Upper lobe of right lung (tissue), 1 donor: ENCODE measurements at regions not wholly inside any gene's neighbourhood (a gene's known extent, or its start where the extent isn't known, plus 50 kb on each side); places are given as distances from the start of the nearest gene placed in this dataset.

Source experiments
- ATAC-seq: fragments of 200-7000 bp; cut with Tn5 transposase; one replicate; pipeline ENCODE4 v1.9.1; 2020; ENCODE audit warnings: mild to moderate bottlenecking, moderate library complexity
- DNase-seq: peaks from one replicate; pipeline ENCODE4 v3.0.0-alpha.2; 2020
- H3K27ac ChIP-seq: fragments of 200-600 bp; one replicate; pipeline ENCODE4 v1.8.0; 2022
- H3K27me3 ChIP-seq: fragments of 200-600 bp; one replicate; pipeline ENCODE4 v1.8.0; 2022; ENCODE audit warnings: mild to moderate bottlenecking
- H3K36me3 ChIP-seq: fragments of 200-600 bp; one replicate; pipeline ENCODE4 v1.8.0; 2022
- H3K4me1 ChIP-seq: fragments of 200-600 bp; one replicate; pipeline ENCODE4 v1.8.0; 2022
- H3K4me3 ChIP-seq: fragments of 200-600 bp; one replicate; pipeline ENCODE4 v1.8.0; 2022; ENCODE audit warnings: mild to moderate bottlenecking
- H3K9me3 ChIP-seq: fragments of 200-600 bp; one replicate; pipeline ENCODE4 v1.8.0; 2022
- intact Hi-C: fragments of 100-400 bp; cut with DNase I; formaldehyde crosslinking; loops from one replicate; pipeline ENCODE4 v1.11.0; 2022
- TF ChIP-seq, protein P1 (sequence below): fragments of 200-600 bp; IDR thresholded peaks from one replicate; pipeline ENCODE4 v1.8.0; 2022; ENCODE audit warnings: antibody characterized with exemption
- donor health status: DM: no; HTN: yes; CAD: no; lungs with severe emphysema.

DNA sequence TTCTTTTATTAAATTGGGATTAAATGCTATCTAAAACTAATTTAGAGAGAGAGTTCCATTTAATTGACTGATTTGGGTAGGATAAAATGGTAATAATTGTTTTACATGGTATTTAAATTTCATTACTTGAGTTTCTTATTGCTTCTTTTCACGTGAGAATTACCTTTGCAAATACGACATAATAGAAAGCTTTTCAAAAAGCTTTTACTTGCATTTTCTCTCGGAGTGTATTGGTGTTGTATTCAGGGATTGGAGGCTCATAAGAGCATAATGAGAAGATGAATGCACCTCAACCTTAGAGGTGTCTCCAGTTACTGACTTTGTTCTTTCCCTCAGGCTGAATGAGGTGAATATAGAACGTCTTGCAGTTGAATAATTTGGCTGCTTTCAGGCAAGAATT, 67.4 kb upstream of the CPHXL start:
- Histone ChIP-seq H3K27me3 (peaks cover 3% of the 10 kb centered on the region), H3K9me3 (no peaks in the 10 kb centered on the region), H3K4me1 (no peaks in the 10 kb centered on the region), H3K27ac (no peak overlapping the region), H3K4me3 (no peak overlapping the region), H3K36me3 (no peaks in the 10 kb centered on the region)
- no peak for ATAC-seq
- intact Hi-C loops, result no loop called here
- no peak for DNase-seq
- TF ChIP-seq, protein P1, sequence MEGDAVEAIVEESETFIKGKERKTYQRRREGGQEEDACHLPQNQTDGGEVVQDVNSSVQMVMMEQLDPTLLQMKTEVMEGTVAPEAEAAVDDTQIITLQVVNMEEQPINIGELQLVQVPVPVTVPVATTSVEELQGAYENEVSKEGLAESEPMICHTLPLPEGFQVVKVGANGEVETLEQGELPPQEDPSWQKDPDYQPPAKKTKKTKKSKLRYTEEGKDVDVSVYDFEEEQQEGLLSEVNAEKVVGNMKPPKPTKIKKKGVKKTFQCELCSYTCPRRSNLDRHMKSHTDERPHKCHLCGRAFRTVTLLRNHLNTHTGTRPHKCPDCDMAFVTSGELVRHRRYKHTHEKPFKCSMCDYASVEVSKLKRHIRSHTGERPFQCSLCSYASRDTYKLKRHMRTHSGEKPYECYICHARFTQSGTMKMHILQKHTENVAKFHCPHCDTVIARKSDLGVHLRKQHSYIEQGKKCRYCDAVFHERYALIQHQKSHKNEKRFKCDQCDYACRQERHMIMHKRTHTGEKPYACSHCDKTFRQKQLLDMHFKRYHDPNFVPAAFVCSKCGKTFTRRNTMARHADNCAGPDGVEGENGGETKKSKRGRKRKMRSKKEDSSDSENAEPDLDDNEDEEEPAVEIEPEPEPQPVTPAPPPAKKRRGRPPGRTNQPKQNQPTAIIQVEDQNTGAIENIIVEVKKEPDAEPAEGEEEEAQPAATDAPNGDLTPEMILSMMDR, result no peak

DNA sequence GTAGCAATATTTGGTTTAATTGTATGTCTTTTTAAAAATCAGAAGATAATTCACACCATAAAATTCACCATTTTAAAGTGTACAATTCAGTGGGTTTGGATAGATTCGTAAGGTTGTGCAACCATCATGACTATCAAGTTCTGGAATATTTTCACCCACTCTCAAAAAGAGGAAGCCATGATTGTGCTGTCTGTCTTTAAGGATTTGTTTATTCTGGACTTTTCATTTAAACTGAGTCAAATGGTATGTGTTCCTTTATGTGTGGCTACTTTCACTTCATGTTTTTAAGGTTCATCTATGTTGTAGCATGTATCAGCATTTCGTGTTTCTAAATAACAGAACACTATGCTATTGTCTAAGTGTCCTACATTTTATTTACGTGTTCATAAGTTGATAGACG, 68.1 kb upstream of the CPHXL start:
- Histone ChIP-seq H3K36me3 (no peaks in the 10 kb centered on the region), H3K4me3 (no peak overlapping the region), H3K9me3 (no peaks in the 10 kb centered on the region), H3K4me1 (no peaks in the 10 kb centered on the region), H3K27me3 (peaks cover 3% of the 10 kb centered on the region), H3K27ac (no peak overlapping the region)
- TF ChIP-seq, protein P1, result no peak
- DNase-seq (no peak), ATAC-seq (no peak)
- intact Hi-C loops, result no loop called here

DNA sequence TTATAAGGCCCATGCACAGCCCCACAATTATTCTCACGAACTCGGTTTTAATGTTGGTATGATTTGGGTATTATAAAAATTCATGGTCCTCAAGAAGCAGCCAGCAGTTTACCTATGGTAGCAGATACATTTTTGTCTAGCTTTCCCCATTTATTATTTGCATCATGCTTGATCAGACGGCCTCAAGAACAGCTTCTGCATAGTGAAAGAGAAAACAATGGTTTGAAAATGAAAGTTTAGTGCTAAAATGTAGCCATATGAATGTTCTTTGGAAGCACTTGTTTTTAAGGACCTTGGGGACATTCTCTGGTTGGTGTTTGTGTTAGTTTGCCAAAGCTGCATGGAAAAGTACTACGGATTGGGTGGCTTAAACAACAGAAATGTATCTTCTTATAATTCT, 72.4 kb upstream of the CPHXL start:
- intact Hi-C loops, result no loop called here

DNA sequence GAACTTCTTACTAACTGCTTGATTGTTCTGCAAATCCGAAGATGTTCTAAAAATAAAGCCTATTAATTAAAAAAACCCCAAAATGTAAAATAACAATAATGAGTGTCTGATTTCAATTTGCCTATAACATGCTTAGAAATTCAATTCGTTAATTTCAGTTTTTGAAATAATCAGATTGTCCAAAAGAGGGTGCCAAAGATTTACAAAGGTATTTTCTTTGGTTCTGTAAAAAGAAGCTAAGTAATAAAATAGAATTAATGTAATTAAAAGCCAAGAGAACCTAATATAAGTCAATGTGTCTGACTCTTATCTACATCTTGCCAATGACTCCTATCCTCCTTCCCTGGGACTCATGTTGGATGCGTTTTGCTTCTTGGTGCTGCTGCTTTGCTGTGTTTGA, 75.0 kb upstream of the CPHXL start:
- Histone ChIP-seq H3K9me3 (no peaks in the 10 kb centered on the region), H3K4me3 (no peak overlapping the region), H3K36me3 (no peaks in the 10 kb centered on the region), H3K27me3 (no peaks in the 10 kb centered on the region), H3K27ac (no peak overlapping the region), H3K4me1 (no peaks in the 10 kb centered on the region)
- intact Hi-C loops, result no loop called here
- TF ChIP-seq, protein P1, result no peak
- no peak for ATAC-seq
- DNase-seq, result no peak

More for the DNA sequence above, 72.4 kb upstream of the CPHXL start:
- DNase-seq (no peak), ATAC-seq (no peak)
- H3K27me3 ChIP-seq, result peaks cover 3% of the 10 kb centered on the region
- TF ChIP-seq, protein P1, result no peak
- H3K4me1 ChIP-seq, result no peaks in the 10 kb centered on the region
- H3K36me3 ChIP-seq, result no peaks in the 10 kb centered on the region
- H3K4me3 ChIP-seq, result no peak overlapping the region
- H3K27ac ChIP-seq, result no peak overlapping the region
- H3K9me3 ChIP-seq, result no peaks in the 10 kb centered on the region

DNA sequence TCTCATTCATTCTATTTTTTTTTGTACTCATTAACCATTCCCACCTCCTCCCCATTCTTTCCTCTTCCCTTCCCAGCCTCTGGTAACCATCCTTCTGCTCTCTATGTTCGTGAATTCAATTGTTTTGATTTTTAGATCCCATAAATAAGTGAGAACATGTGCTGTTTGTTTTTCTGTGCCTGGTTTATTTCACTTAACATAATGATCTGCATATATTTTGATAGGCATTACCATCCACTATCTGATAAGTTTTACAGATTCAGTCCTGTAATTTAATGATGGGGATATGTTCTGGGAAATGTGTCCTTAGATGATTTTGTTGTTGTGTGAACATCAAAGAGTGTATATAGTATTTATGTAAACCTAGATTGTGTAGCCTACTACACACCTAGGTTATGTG, 77.5 kb upstream of the CPHXL start:
- ATAC-seq (no peak), DNase-seq (no peak)
- H3K4me1 ChIP-seq, result no peaks in the 10 kb centered on the region
- intact Hi-C loops, result no loop called here
- no peaks in the 10 kb centered on the region for H3K9me3 ChIP-seq
- TF ChIP-seq, protein P1, result no peak
- H3K27me3 ChIP-seq, result no peaks in the 10 kb centered on the region
- H3K36me3 ChIP-seq, result no peaks in the 10 kb centered on the region
- no peak overlapping the region for H3K4me3 ChIP-seq
- no peak overlapping the region for H3K27ac ChIP-seq

DNA sequence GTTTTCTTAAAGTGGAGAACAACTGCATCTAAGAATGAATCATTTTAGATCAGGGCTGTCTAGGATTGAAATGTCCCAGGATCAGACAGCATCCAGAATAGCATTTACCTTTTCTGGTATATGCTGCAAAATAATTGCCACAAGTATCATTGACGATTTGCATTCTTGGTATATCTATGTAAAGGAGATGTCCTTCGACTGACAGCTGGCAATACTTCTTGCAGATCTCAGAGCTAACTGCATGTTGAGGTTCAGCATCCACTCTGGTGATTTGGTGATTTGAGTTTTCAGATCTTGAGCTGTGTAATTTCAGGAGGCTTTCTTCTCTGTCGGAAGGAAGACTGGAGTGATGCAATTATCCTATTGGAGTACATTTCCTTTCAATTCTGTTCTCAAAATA, 78.1 kb upstream of the CPHXL start:
- Histone ChIP-seq H3K4me3 (no peak overlapping the region), H3K36me3 (no peaks in the 10 kb centered on the region), H3K9me3 (no peaks in the 10 kb centered on the region), H3K4me1 (no peaks in the 10 kb centered on the region), H3K27ac (no peak overlapping the region), H3K27me3 (no peaks in the 10 kb centered on the region)
- intact Hi-C loops, result no loop called here
- ATAC-seq (no peak), DNase-seq (no peak)
- TF ChIP-seq, protein P1, result no peak
